PC-9 (cell line): ENCODE measurements at regions not wholly inside any gene's neighbourhood (a gene's known extent, or its start where the extent isn't known, plus 50 kb on each side); places are given as distances from the start of the nearest gene placed in this dataset.
"Not testable (repeated sequence)": the region's sequence is repeated elsewhere in the genome, so short reads cannot be mapped to it uniquely, and the experiment has no call there.

Experiments
- BruUV-seq: library from RNA; stranded (reverse); fragments of 400-500 nt; replicated peaks from 2 replicates; lab custom pipeline; 2021; lab: Mats Ljungman, UMichigan
- CTCF ChIA-PET: fragments of 300-600 bp; sonication (Branson Sonifier 250); formaldehyde crosslinking; loops from one replicate; lab custom pipeline; 2022; ENCODE audit warnings: antibody characterized with exemption; lab: Charles Lee
- POLR2A ChIA-PET: fragments of 300-600 bp; sonication (Branson Sonifier 250); formaldehyde crosslinking; loops from one replicate; lab custom pipeline; 2022; ENCODE audit warnings: antibody characterized with exemption; ENCODE audit not compliant: unreplicated experiment; lab: Charles Lee
- DNase-seq, 2 experiments: peaks; one replicate each; pipeline versions ENCODE4 v3.0.0 to v3.0.0-alpha.2; 2015 to 2022; ENCODE audit warnings: mixed read lengths in 1 of 2
- H2AFZ ChIP-seq: fragments of 200-600 bp; sonication (generic); 2 replicates; pipeline ENCODE4 v1.8.1; 2017; ENCODE audit warnings: antibody characterized with exemption
- H3F3A ChIP-seq: fragments of 200-600 bp; sonication (generic); 2 replicates; pipeline ENCODE4 v1.8.1; 2017; ENCODE audit warnings: antibody characterized with exemption, mild to moderate bottlenecking, low read depth; ENCODE audit not compliant: insufficient read depth
- H3K27ac ChIP-seq: fragments of 200-600 bp; sonication (generic); 2 replicates; pipeline ENCODE4 v1.6.1; 2016; ENCODE audit warnings: mixed run types
- H3K27me3 ChIP-seq: fragments of 200-600 bp; sonication (generic); 2 replicates; pipeline ENCODE4 v1.6.1; 2016; ENCODE audit warnings: low read depth, mixed run types; ENCODE audit not compliant: insufficient read depth
- H3K36me3 ChIP-seq: fragments of 200-600 bp; sonication (generic); 2 replicates; pipeline ENCODE4 v1.6.1; 2016; ENCODE audit warnings: low read depth, mixed run types
- H3K4me1 ChIP-seq: fragments of 200-600 bp; sonication (generic); replicated peaks from 2 replicates; pipeline ENCODE4 v1.6.1; 2016; ENCODE audit warnings: mixed run types; ENCODE audit not compliant: insufficient read depth
- H3K4me2 ChIP-seq: fragments of 200-600 bp; sonication (generic); 2 replicates; pipeline ENCODE4 v1.6.1; 2017; ENCODE audit warnings: mixed run types
- H3K4me3 ChIP-seq: fragments of 200-600 bp; sonication (generic); 2 replicates; pipeline ENCODE4 v1.6.1; 2016; ENCODE audit warnings: mixed run types
- H3K79me2 ChIP-seq: fragments of 200-600 bp; sonication (generic); 2 replicates; pipeline ENCODE4 v1.6.1; 2017; ENCODE audit warnings: low read depth, mixed run types
- H3K9me2 ChIP-seq: fragments of 200-600 bp; sonication (generic); 2 replicates; pipeline ENCODE4 v1.8.1; 2017; ENCODE audit warnings: mild to moderate bottlenecking; ENCODE audit not compliant: insufficient read depth
- H3K9me3 ChIP-seq: fragments of 200-600 bp; sonication (generic); 2 replicates; pipeline ENCODE4 v1.8.1; 2016; ENCODE audit warnings: low read depth; ENCODE audit not compliant: insufficient read depth
- H4K20me1 ChIP-seq: fragments of 200-600 bp; sonication (generic); 2 replicates; pipeline ENCODE4 v1.8.1; 2017; ENCODE audit not compliant: insufficient read depth
- CTCF ChIP-seq: fragments of 200-600 bp; sonication (generic); conservative IDR thresholded peaks from 2 replicates; pipeline ENCODE4 v1.6.1; 2017; ENCODE audit warnings: mixed run types, antibody characterized with exemption, mild to moderate bottlenecking, moderate library complexity
- EZH2 ChIP-seq: fragments of 200-600 bp; sonication (generic); IDR thresholded peaks from 2 replicates; pipeline ENCODE4 v1.8.0; 2017; ENCODE audit warnings: antibody characterized with exemption, low read depth
- intact Hi-C: fragments of 100-400 bp; cut with micrococcal nuclease; formaldehyde crosslinking; loops from one replicate; pipeline ENCODE4 v1.10.0; 2022; ENCODE audit not compliant: unreplicated experiment

GRCh38 chr5:17061973-17062470, 125.9 kb upstream of the MYO10 start:
- H2AFZ ChIP-seq: no peak overlapping the region
- peaks cover 11% of the 10 kb centered on the region; the same call in 1 of the 2 replicates for H3F3A ChIP-seq
- H3K36me3 ChIP-seq: no peaks in the 10 kb centered on the region
- no peaks in the 10 kb centered on the region for H3K27me3 ChIP-seq
- no peaks in the 10 kb centered on the region for H3K9me3 ChIP-seq
- no TSS peak for BruUV-seq
- H3K4me1 ChIP-seq: peaks cover 17% of the 10 kb centered on the region
- H3K79me2 ChIP-seq: no peaks in the 10 kb centered on the region
- DNase-seq: no peak
- ChIA-PET CTCF (no interaction called here), POLR2A (no interaction called here)
- H4K20me1 ChIP-seq: no peaks in the 10 kb centered on the region
- TF ChIP-seq CTCF (no peak), EZH2 (no peak)
- H3K4me3 ChIP-seq: no peak overlapping the region
- H3K4me2 ChIP-seq: no peak overlapping the region
- no peak overlapping the region for H3K27ac ChIP-seq
- H3K9me2 ChIP-seq: no peaks in the 10 kb centered on the region
- intact Hi-C loops: no loop called here

GRCh38 chr5:17062741-17063140, 126.7 kb upstream of the MYO10 start:
- H3K9me3 ChIP-seq, H3K27me3 ChIP-seq, H3F3A ChIP-seq, H4K20me1 ChIP-seq, H2AFZ ChIP-seq, H3K4me1 ChIP-seq, H3K79me2 ChIP-seq, H3K27ac ChIP-seq, CTCF ChIA-PET, H3K36me3 ChIP-seq, H3K4me3 ChIP-seq, POLR2A ChIA-PET, H3K9me2 ChIP-seq, intact Hi-C loops, H3K4me2 ChIP-seq, BruUV-seq: not testable (repeated sequence)
- peak in 1 of 2 experiments; percentile 35 for DNase-seq

GRCh38 chr5:17064241-17064640, 128.2 kb upstream of the MYO10 start:
- Histone ChIP-seq H4K20me1 (no peaks in the 10 kb centered on the region), H3K4me1 (no peaks in the 10 kb centered on the region), H3K27me3 (no peaks in the 10 kb centered on the region), H3K4me3 (no peak overlapping the region), H3K9me3 (no peaks in the 10 kb centered on the region), H3K9me2 (no peaks in the 10 kb centered on the region), H3K36me3 (no peaks in the 10 kb centered on the region), H3K4me2 (no peak overlapping the region), H2AFZ (no peak overlapping the region), H3K27ac (no peak overlapping the region), H3K79me2 (no peaks in the 10 kb centered on the region), H3F3A (no peaks in the 10 kb centered on the region)
- TF ChIP-seq CTCF (no peak), EZH2 (no peak)
- intact Hi-C loops: no loop called here
- CTCF ChIA-PET: no interaction called here
- BruUV-seq: no TSS peak
- DNase-seq: peak in 1 of 2 experiments; percentile 13
- POLR2A ChIA-PET: no interaction called here

GRCh38 chr5:17065458-17065857, 129.4 kb upstream of the MYO10 start:
- Histone ChIP-seq H3K4me1 (no peaks in the 10 kb centered on the region), H3K36me3 (no peaks in the 10 kb centered on the region), H3K4me3 (no peak overlapping the region), H3F3A (no peaks in the 10 kb centered on the region), H3K27ac (no peak overlapping the region), H3K27me3 (no peaks in the 10 kb centered on the region), H4K20me1 (no peaks in the 10 kb centered on the region), H2AFZ (no peak overlapping the region), H3K79me2 (no peaks in the 10 kb centered on the region), H3K9me2 (no peaks in the 10 kb centered on the region), H3K9me3 (no peaks in the 10 kb centered on the region), H3K4me2 (no peak overlapping the region)
- BruUV-seq: no TSS peak
- peak in 1 of 2 experiments; percentile 21 for DNase-seq
- intact Hi-C loops: no loop called here
- ChIA-PET CTCF (interaction anchor here (0.7 kb wide), 1 partner anchor 26 kb away, joined by 4 read pairs; no protein-coding TSS in a partner anchor), POLR2A (no interaction called here)
- TF ChIP-seq EZH2: no peak
- TF ChIP-seq CTCF: no peak

- H3F3A ChIP-seq, H3K9me2 ChIP-seq, H2AFZ ChIP-seq, H3K4me1 ChIP-seq, H3K36me3 ChIP-seq, H3K79me2 ChIP-seq, H4K20me1 ChIP-seq, CTCF ChIA-PET, H3K27ac ChIP-seq, H3K4me3 ChIP-seq, BruUV-seq, H3K4me2 ChIP-seq, H3K9me3 ChIP-seq, H3K27me3 ChIP-seq, DNase-seq, intact Hi-C loops: not testable (repeated sequence)
- POLR2A ChIA-PET: interaction anchor here (0.7 kb wide), 1 partner anchor 30 kb away, joined by 19 read pairs; no protein-coding TSS in a partner anchor
Observed at GRCh38 chr5:17066026-17066425, 129.9 kb upstream of the MYO10 start.
